HPDE6-E6E7 (cell line): ENCODE measurements at regions not wholly inside any gene's neighbourhood (a gene's known extent, or its start where the extent isn't known, plus 50 kb on each side); places are given as distances from the start of the nearest gene placed in this dataset.
"Not testable (repeated sequence)": the region's sequence is repeated elsewhere in the genome, so short reads cannot be mapped to it uniquely, and the experiment has no call there.

ENCODE experiments used
- DNase-seq: peaks from one replicate; pipeline ENCODE4 v3.0.0; 2011; ENCODE audit warnings: missing footprints; ENCODE audit errors: extremely low spot score

- DNase-seq: no peak
These were observed 436.5 kb upstream of the FRG1 start for GRCh38 chr4:189504220-189504619.

GRCh38 chr4:189505380-189505779 is 435.3 kb upstream of the FRG1 start:
- DNase-seq: no peak

- no peak for DNase-seq
These were observed 434.6 kb upstream of the FRG1 start for GRCh38 chr4:189506080-189506479.

- no peak for DNase-seq
These were observed 433.6 kb upstream of the FRG1 start for GRCh38 chr4:189507060-189507459.

GRCh38 chr4:189510601-189511000 is 430.1 kb upstream of the FRG1 start:
- no peak for DNase-seq

GRCh38 chr4:189511581-189511980 is 429.1 kb upstream of the FRG1 start:
- no peak for DNase-seq

GRCh38 chr4:189513421-189513820 is 427.3 kb upstream of the FRG1 start:
- DNase-seq: no peak

GRCh38 chr4:189514209-189514608 is 426.5 kb upstream of the FRG1 start:
- no peak for DNase-seq

- DNase-seq: no peak
These were observed 423.8 kb upstream of the FRG1 start for GRCh38 chr4:189516902-189517301.

- DNase-seq: no peak
These were observed 421.5 kb upstream of the FRG1 start for GRCh38 chr4:189519186-189519585.

- no peak for DNase-seq
These were observed 415.4 kb upstream of the FRG1 start for GRCh38 chr4:189525304-189525703.

- no peak for DNase-seq
These were observed 409.8 kb upstream of the FRG1 start for GRCh38 chr4:189530848-189531247.

GRCh38 chr4:189533603-189534002 is 407.1 kb upstream of the FRG1 start:
- no peak for DNase-seq

GRCh38 chr4:189547559-189547958 is 393.1 kb upstream of the FRG1 start:
- no peak for DNase-seq

GRCh38 chr4:189548484-189549125 is 392.1 kb upstream of the FRG1 start:
- DNase-seq: no peak

GRCh38 chr4:189551931-189552670 is 388.6 kb upstream of the FRG1 start:
- DNase-seq: not testable (repeated sequence)

- not testable (repeated sequence) for DNase-seq
These were observed 380.1 kb upstream of the FRG1 start for GRCh38 chr4:189560605-189561004.

- not testable (repeated sequence) for DNase-seq
These were observed 376.9 kb upstream of the FRG1 start for GRCh38 chr4:189563751-189564150.

GRCh38 chr4:189566271-189566670 is 374.4 kb upstream of the FRG1 start:
- DNase-seq: not testable (repeated sequence)

GRCh38 chr4:189566900-189567299 is 373.8 kb upstream of the FRG1 start:
- DNase-seq: not testable (repeated sequence)

- DNase-seq: not testable (repeated sequence)
These were observed 361.0 kb upstream of the FRG1 start for GRCh38 chr4:189579645-189580044.

- DNase-seq: not testable (repeated sequence)
These were observed 353.6 kb upstream of the FRG1 start for GRCh38 chr4:189586908-189587632.

- not testable (repeated sequence) for DNase-seq
These were observed 351.5 kb upstream of the FRG1 start for GRCh38 chr4:189589201-189589600.
